ENCODE measurements at regions not wholly inside any gene's neighbourhood (a gene's known extent, or its start where the extent isn't known, plus 50 kb on each side); places are given as distances from the start of the nearest gene placed in this dataset.
A peak's percentile ranks its signal among the peaks of the same experiment; 100 is the strongest.

DNA sequence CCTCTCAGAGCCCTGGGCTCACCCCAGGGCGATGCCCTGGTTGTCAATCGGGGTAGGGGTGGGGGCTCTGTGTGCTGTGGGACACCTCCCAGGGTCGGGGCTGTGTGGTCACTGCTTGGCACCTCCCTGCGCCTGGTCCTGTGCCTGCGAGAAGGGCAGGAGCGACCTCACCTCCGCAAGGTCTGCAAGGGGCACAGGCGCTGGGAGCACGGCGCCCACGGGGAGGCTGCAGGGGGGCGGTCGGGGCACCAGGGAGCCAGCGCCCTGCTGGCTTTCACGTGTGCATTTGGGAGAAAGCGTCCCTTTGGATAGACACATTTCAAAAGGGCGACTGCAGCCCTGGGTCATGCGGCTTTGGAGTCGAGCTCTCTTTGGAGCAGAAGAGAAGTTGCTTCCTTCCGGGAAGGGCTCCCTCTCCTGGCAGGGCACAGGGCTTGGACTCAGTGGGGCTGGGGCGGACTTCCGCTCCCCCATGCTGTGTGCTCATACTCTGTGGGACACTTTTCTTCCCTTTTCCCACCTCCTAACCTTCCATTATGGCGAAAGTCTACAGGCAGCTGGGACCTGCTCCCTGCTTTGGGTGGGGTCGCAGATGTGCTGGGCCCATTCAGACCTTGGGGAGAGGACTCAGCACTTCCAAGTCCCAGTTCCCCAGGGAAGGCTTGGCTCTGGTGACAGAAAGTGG, 52.9 kb upstream of the SLC28A3 start:
- DNase-seq = no peak

DNA sequence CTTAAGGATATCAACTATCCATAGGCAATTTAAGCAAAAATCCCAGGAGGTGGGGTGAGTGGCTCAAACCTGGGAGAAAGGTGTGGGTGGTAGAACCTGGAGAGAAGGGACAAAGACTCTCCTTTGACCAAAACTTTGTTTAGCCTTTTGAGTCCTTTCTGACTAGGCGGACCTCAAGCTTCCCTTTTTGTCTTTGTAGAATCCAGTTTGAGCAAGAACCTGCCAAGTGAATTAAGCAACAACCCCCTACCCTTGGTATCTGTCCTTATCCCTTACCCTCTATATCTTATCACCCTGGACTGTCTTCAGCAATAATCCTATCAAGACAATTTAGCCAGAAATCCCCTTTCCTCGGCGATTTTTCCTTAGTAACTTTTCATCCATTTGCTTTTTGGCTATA, 53.5 kb upstream of the SLC28A3 start:
- no peak for DNase-seq

- DNase-seq = peak; percentile 66
These were observed 56.7 kb upstream of the SLC28A3 start for GRCh38 chr9:84397151-84397728.

- no peak for DNase-seq
These were observed 57.3 kb upstream of the SLC28A3 start for GRCh38 chr9:84397822-84398221.

DNA sequence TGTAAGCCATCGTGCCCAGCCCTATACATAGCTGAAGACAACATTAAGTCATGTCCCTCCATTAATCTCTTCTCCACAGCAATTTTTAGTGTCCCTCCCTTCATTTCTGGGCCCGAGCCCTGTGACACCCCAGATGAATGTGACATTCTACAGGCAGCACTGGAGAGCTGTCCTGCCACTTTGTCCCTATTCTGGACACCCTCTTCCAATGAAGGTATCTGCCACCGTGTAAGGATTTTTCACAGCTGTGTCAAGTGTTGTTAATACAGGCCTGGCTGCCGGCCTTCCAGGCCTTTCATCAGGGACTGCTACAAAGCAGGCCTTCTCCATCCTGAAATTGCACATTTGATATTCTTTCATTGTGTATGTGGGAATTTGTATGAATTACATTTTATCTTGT, 62.0 kb upstream of the SLC28A3 start:
- DNase-seq = no peak

- DNase-seq = no peak
These were observed 62.7 kb upstream of the SLC28A3 start for GRCh38 chr9:84403288-84403687.

DNA sequence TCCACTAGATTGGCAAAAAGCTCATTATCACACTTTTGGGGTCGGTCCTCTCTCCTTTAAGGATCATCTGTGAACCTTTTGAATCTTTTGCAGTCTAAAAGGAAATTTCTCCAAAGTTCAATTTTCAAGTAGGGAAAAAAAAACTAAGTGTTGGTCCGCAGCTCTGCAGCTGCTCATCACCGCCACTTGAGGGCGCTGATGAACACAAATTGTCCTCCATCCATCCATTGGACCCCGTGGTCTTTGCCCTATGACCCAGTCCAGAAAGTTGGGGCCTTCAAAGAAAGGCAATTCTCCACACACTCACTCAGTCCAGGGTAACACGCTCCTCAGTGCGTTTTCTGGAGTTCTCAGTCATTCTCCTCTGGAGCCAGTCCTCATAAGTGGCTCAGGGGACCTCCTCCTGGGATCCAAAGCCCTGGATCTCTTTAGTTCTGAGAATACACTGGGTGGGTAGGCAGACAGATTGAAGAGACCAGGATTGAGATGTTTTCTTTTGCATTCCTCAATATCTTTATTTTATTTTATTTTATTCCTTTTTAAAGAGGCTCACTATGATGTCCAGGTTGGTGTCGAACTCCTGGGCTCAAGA, 63.6 kb upstream of the SLC28A3 start:
- DNase-seq = no peak

DNA sequence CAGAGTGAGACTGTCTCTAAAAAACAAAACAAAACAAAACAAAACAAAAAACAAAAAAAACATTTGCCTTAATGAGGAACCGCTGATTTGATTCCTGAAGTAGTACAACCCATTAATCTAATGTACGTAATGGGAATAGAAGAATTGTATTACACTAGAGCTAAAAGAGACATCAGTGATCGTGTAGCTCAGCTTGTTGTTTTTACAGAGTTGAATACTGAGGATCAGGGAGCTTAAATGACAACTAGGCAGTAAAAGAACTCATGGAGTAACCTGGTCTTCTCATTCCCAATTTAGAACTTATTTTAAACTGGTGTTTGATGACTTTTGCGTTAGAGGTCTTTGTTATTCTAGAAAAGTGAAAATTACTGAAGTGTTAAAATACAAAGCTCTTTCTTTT, 65.1 kb upstream of the SLC28A3 start:
- no peak for DNase-seq

DNA sequence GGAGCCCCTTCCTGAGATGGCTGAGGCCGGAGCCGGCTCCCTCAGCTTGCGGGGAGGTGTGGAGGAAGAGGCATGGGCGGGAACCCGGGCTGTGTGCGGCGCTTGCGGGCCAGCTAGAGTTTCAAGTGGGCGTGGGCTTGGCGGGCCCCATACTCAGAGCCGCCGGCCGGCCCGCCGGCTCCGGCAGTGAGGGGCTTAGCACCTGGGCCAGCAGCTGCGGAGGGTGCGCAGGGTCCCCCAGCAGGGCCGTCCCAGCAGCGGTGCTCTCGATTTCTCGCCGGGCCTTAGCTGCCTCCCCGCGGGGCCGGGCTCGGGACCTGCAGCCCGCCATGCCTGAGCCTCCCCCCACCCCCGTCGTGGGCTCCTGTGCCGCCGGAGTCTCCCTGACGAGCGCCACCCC, 67.9 kb upstream of the SLC28A3 start:
- no peak for DNase-seq

GRCh38 chr9:84411683-84412267, 71.2 kb upstream of the SLC28A3 start:
- no peak for DNase-seq

DNA sequence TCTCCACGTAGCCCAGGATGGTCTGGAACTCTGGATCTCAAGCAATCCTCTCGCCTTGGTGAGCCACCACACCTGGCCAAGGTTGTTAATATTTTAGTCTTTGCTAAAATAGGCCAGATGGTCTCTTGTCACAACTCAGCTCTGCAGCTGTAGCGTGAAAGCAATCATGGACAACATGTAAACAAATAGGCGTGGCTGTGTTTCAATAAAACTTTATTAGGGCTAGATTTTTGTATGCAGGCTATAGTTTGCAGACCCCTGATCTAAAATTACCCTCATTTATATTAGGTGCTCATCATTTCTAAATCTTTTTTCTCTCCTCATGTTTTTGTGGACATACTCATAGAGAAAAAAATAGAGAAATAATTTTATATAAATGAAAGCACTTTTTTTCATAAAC, 72.1 kb upstream of the SLC28A3 start:
- DNase-seq = peak; percentile 5

- no peak for DNase-seq
These were observed 72.7 kb upstream of the SLC28A3 start for GRCh38 chr9:84413301-84413700.

DNA sequence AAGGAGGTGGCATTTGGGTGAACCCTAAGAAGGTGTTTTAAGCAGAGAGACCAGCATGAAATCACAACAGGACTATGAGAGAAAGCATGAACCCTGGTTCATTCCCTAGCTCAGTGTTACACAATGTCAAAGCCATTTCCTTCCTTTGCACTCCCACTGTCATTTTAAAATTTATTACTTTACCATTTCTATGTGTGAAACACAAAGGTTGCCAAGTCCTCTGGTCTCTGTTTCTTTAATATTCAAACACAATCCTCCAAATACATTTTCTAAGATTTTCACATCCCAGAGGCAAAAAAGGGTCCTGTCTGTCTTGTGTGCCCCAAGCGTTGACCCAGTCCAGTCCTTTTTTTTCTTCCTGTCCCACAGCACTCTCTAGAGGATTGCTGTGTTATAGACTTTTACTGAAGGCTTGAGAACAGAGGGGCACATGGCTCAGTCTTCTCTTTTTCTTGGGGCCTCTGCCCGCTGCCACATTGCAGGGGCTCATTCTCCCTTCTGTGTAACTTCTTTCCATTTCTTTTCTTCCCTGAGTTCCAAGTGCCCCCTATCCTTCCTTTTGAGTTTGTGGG, 78.6 kb upstream of the SLC28A3 start:
- no peak for DNase-seq

DNA sequence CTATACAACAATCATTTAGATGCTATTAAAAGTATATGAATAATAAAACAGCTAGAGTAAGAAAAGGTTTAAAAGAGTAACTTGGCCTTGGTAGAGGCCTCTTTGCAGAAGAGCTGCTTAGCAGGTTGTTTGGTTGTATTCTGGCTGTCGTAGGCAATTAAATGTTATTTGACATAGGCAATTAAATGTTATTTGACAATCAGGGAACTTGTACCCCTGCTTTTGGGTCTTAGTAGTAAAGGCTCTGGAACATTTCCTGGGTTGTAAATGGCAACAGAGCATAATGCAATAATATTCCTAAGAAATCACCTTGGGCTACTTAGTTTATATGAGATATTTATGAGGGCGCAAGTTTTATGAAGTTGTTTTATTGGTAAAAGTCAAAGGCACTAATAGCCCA, 84.4 kb upstream of the SLC28A3 start:
- no peak for DNase-seq

- DNase-seq = no peak
These were observed 92.2 kb upstream of the SLC28A3 start for GRCh38 chr9:84432746-84433145.

- no peak for DNase-seq
These were observed 95.3 kb upstream of the SLC28A3 start for GRCh38 chr9:84435902-84436301.

- no peak for DNase-seq
These were observed 96.0 kb upstream of the SLC28A3 start for GRCh38 chr9:84436386-84437109.

GRCh38 chr9:84438391-84438790, 97.8 kb upstream of the SLC28A3 start:
- DNase-seq = no peak

DNA sequence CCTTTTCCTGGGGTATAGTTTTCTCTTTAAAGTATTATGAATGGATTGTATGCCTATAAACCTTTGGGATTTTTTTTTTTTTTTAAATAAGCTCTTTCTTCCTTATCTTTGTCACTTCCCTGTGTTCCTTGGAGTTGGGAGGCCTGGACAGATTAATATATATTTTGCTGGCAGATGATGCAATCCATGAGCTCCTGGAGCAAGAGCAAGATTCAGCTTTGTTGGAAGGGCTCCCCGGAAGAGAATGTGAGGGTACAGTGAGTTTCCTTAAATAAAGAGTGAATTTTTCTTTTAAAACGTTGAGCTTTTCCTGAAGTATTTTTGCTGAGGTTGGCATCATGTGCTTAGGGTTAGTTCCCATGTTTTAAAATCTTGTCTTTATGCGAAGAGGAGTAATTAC, 98.7 kb upstream of the SLC28A3 start:
- DNase-seq = no peak

GRCh38 chr9:84442712-84443111, 102.2 kb upstream of the SLC28A3 start:
- DNase-seq = no peak

- DNase-seq = no peak
These were observed 105.2 kb upstream of the SLC28A3 start for GRCh38 chr9:84445737-84446136.

- no peak for DNase-seq
These were observed 106.7 kb upstream of the SLC28A3 start for GRCh38 chr9:84447305-84447704.

DNA sequence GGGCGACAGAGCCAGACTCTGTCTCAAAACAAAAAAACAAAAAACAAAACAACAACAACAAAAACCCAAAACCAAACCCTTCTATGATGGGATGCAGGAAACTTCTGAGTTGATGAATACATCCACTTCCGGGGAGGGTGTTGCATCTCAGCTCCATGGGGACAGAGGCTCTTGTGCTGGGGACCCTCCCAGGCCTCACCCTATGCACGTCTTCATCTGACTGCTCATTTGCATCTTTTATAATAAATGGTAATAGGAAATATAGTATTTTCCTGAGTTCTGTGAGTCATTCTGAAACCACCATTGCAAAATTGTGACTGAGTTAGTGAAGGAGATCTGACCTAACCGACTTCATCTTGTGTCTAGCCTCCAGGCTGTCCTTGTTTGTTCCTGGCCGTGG, 109.5 kb upstream of the SLC28A3 start:
- no peak for DNase-seq

All from NCI-H2171 treated with DMSO at 0.1 percent for 48 hours (cell line).